ENCODE measurements at regions not wholly inside any gene's neighbourhood (a gene's known extent, or its start where the extent isn't known, plus 50 kb on each side); places are given as distances from the start of the nearest gene placed in this dataset.

- TF ChIP-seq CTCF (IDR thresholded peaks at IDR 0.05; ENCODE audit: insufficient read depth, low read length) (no peak), GABPA (IDR thresholded peaks at IDR 0.05; ENCODE audit: low read depth) (no peak), POLR2AphosphoS5 (IDR thresholded peaks at IDR 0.05; ENCODE audit: low read depth) (no peak), REST (IDR thresholded peaks at IDR 0.05; ENCODE audit: insufficient replicate concordance, low read depth) (no peak), SPI1 (IDR thresholded peaks at IDR 0.05; ENCODE audit: borderline replicate concordance, low read depth) (no peak)
These were observed 215.5 kb downstream of the ZNF33B start for GRCh38 chr10:42422911-42423310.
